ENCODE measurements at regions not wholly inside any gene's neighbourhood (a gene's known extent, or its start where the extent isn't known, plus 50 kb on each side); places are given as distances from the start of the nearest gene placed in this dataset.
"Not testable (repeated sequence)": the region's sequence is repeated elsewhere in the genome, so short reads cannot be mapped to it uniquely, and the experiment has no call there.

- no peak for DNase-seq
Observed at GRCh38 chr4:1522606-1523005, 116.4 kb upstream of the NKX1-1 start.

- DNase-seq, result no peak
Observed at GRCh38 chr4:1521821-1522361, 115.6 kb upstream of the NKX1-1 start.

GRCh38 chr4:1520795-1521576 lies 114.7 kb upstream of the NKX1-1 start:
- DNase-seq, result not testable (repeated sequence)

GRCh38 chr4:1519787-1520661 lies 113.8 kb upstream of the NKX1-1 start:
- DNase-seq, result no peak

- DNase-seq, result no peak
Observed at GRCh38 chr4:1518997-1519700, 112.9 kb upstream of the NKX1-1 start.

GRCh38 chr4:1517592-1518411 lies 111.6 kb upstream of the NKX1-1 start:
- no peak for DNase-seq

GRCh38 chr4:1516881-1517480 lies 110.7 kb upstream of the NKX1-1 start:
- no peak for DNase-seq

- no peak for DNase-seq
Observed at GRCh38 chr4:1516261-1516660, 110.0 kb upstream of the NKX1-1 start.

- no peak for DNase-seq
Observed at GRCh38 chr4:1515763-1516162, 109.5 kb upstream of the NKX1-1 start.

GRCh38 chr4:1515156-1515555 lies 108.9 kb upstream of the NKX1-1 start:
- no peak for DNase-seq

GRCh38 chr4:1514612-1515011 lies 108.4 kb upstream of the NKX1-1 start:
- no peak for DNase-seq

- no peak for DNase-seq
Observed at GRCh38 chr4:1513936-1514483, 107.8 kb upstream of the NKX1-1 start.

GRCh38 chr4:1512738-1513660 lies 106.8 kb upstream of the NKX1-1 start:
- DNase-seq, result no peak

GRCh38 chr4:1512051-1512737 lies 106.0 kb upstream of the NKX1-1 start:
- no peak for DNase-seq

- DNase-seq, result no peak
Observed at GRCh38 chr4:1511441-1512041, 105.3 kb upstream of the NKX1-1 start.

GRCh38 chr4:1510931-1511330 lies 104.7 kb upstream of the NKX1-1 start:
- no peak for DNase-seq

GRCh38 chr4:1509366-1509765 lies 103.1 kb upstream of the NKX1-1 start:
- DNase-seq, result no peak

GRCh38 chr4:1508161-1509160 lies 102.2 kb upstream of the NKX1-1 start:
- DNase-seq, result no peak
